ENCODE measurements at regions not wholly inside any gene's neighbourhood (a gene's known extent, or its start where the extent isn't known, plus 50 kb on each side); places are given as distances from the start of the nearest gene placed in this dataset.

DNA sequence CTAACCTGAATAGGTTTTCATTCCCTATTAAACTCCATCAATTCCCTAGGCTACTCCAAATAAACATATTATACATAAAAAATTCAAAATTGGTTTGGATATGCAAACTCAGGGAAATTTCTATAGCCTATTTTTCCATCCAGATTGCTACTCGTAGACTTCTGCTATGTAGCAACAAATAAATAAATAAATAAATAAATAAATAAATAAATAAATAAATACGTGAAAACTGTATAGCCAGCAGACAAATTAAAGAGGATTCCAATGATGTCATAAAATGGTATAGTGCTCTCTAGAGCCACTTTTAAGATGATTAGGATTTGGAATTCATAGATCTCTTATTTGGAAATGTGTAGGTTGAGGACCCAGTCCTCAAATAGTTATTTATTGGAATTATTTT lies 1193.2 kb upstream of the NUDT12 start:
- TF ChIP-seq, protein P1, sequence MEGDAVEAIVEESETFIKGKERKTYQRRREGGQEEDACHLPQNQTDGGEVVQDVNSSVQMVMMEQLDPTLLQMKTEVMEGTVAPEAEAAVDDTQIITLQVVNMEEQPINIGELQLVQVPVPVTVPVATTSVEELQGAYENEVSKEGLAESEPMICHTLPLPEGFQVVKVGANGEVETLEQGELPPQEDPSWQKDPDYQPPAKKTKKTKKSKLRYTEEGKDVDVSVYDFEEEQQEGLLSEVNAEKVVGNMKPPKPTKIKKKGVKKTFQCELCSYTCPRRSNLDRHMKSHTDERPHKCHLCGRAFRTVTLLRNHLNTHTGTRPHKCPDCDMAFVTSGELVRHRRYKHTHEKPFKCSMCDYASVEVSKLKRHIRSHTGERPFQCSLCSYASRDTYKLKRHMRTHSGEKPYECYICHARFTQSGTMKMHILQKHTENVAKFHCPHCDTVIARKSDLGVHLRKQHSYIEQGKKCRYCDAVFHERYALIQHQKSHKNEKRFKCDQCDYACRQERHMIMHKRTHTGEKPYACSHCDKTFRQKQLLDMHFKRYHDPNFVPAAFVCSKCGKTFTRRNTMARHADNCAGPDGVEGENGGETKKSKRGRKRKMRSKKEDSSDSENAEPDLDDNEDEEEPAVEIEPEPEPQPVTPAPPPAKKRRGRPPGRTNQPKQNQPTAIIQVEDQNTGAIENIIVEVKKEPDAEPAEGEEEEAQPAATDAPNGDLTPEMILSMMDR (conservative IDR thresholded peaks at IDR 0.05; ENCODE audit: low read depth, low read length): no peak
- TF ChIP-seq EZH2 (IDR thresholded peaks at IDR 0.05; ENCODE audit: borderline replicate concordance, low read depth, low read length, poor library complexity, severe bottlenecking): no peak

Measured in A673 (cell line).